Keratinocyte (primary cell): ENCODE measurements at regions not wholly inside any gene's neighbourhood (a gene's known extent, or its start where the extent isn't known, plus 50 kb on each side); places are given as distances from the start of the nearest gene placed in this dataset.

Source experiments
- CTCF ChIP-seq, 3 experiments: IDR thresholded peaks in 1 of 3; conservative IDR thresholded peaks in 1 of 3; optimal IDR thresholded peaks in 1 of 3; 2 replicates in 2 of 3; 3 replicates in 1 of 3; pipeline versions ENCODE3 to v1.5.1; 2011; ENCODE audit warnings: low read length in 3 of 3, mild to moderate bottlenecking in 3 of 3, moderate library complexity in 2 of 3, control low read depth in 1 of 3, inconsistent platforms in 1 of 3; ENCODE audit not compliant: insufficient read depth in 2 of 3; ENCODE audit errors: extremely low read depth in 1 of 3
- EZH2 ChIP-seq: IDR thresholded peaks from one replicate; pipeline ENCODE4 v1.6.1; 2012; ENCODE audit warnings: inconsistent platforms, mild to moderate bottlenecking, low read length, moderate library complexity

- TF ChIP-seq CTCF (optimal IDR thresholded peaks at IDR 0.05 in 1 of 3, IDR thresholded peaks at IDR 0.05 in 1 of 3, conservative IDR thresholded peaks at IDR 0.05 in 1 of 3; ENCODE audit: extremely low read depth in 1 of 3, insufficient read depth in 2 of 3, low read length in 3 of 3), result no peak
- no peak for TF ChIP-seq EZH2
These were observed 903.7 kb downstream of the ADGRL2 start for GRCh38 chr1:82704393-82704792.
